ENCODE measurements at regions not wholly inside any gene's neighbourhood (a gene's known extent, or its start where the extent isn't known, plus 50 kb on each side); places are given as distances from the start of the nearest gene placed in this dataset.

GRCh38 chr12:67147030-67147429 is 122.1 kb upstream of the CAND1 start:
- DNase-seq (ENCODE audit: low read depth), result no peak

- no peak for DNase-seq (ENCODE audit: low read depth)
Measured at GRCh38 chr12:67147447-67147846, 121.7 kb upstream of the CAND1 start.

GRCh38 chr12:67148265-67148664 is 120.9 kb upstream of the CAND1 start:
- no peak for DNase-seq (ENCODE audit: low read depth)

GRCh38 chr12:67151886-67152285 is 117.3 kb upstream of the CAND1 start:
- no peak for DNase-seq (ENCODE audit: low read depth)

GRCh38 chr12:67152451-67152850 is 116.7 kb upstream of the CAND1 start:
- no peak for DNase-seq (ENCODE audit: low read depth)

- DNase-seq (ENCODE audit: low read depth), result no peak
Measured at GRCh38 chr12:67154901-67155300, 114.3 kb upstream of the CAND1 start.

GRCh38 chr12:67155863-67156262 is 113.3 kb upstream of the CAND1 start:
- no peak for DNase-seq (ENCODE audit: low read depth)

GRCh38 chr12:67161322-67161918 is 107.7 kb upstream of the CAND1 start:
- peak; percentile 23 for DNase-seq (ENCODE audit: low read depth)

GRCh38 chr12:67173258-67173657 is 95.9 kb upstream of the CAND1 start:
- DNase-seq (ENCODE audit: low read depth), result no peak

- DNase-seq (ENCODE audit: low read depth), result no peak
Measured at GRCh38 chr12:67182551-67182950, 86.6 kb upstream of the CAND1 start.

- DNase-seq (ENCODE audit: low read depth), result peak; percentile 3
Measured at GRCh38 chr12:67193704-67194103, 75.5 kb upstream of the CAND1 start.

- no peak for DNase-seq (ENCODE audit: low read depth)
Measured at GRCh38 chr12:67200386-67200785, 68.8 kb upstream of the CAND1 start.

- DNase-seq (ENCODE audit: low read depth), result no peak
Measured at GRCh38 chr12:67202011-67202677, 67.0 kb upstream of the CAND1 start.

GRCh38 chr12:67202678-67203012 is 66.5 kb upstream of the CAND1 start:
- no peak for DNase-seq (ENCODE audit: low read depth)

- no peak for DNase-seq (ENCODE audit: low read depth)
Measured at GRCh38 chr12:67208281-67209067, 60.7 kb upstream of the CAND1 start.

- DNase-seq (ENCODE audit: low read depth), result no peak
Measured at GRCh38 chr12:67211029-67211428, 58.1 kb upstream of the CAND1 start.

- DNase-seq (ENCODE audit: low read depth), result no peak
Measured at GRCh38 chr12:67211494-67211893, 57.7 kb upstream of the CAND1 start.

- DNase-seq (ENCODE audit: low read depth), result no peak
Measured at GRCh38 chr12:67217647-67218046, 51.5 kb upstream of the CAND1 start.

Measured in GM04504 (cell line).